RWPE2 (cell line): ENCODE measurements at regions not wholly inside any gene's neighbourhood (a gene's known extent, or its start where the extent isn't known, plus 50 kb on each side); places are given as distances from the start of the nearest gene placed in this dataset.
A peak's percentile ranks its signal among the peaks of the same experiment; 100 is the strongest.
"Not testable (repeated sequence)": the region's sequence is repeated elsewhere in the genome, so short reads cannot be mapped to it uniquely, and the experiment has no call there.

Source experiments
- ATAC-seq: fragments of 200-7000 bp; cut with Tn5 transposase; 3 replicates; pipeline ENCODE4 v1.9.1; 2021; ENCODE audit warnings: low read depth
- DNase-seq: peaks from one replicate; pipeline ENCODE4 v3.0.0-alpha.2; 2020; ENCODE audit warnings: low spot score
- H3K27ac ChIP-seq: fragments of 450-650 bp; 2 replicates; pipeline ENCODE4 v1.5.1; 2017; ENCODE audit warnings: mild to moderate bottlenecking; ENCODE audit not compliant: poor library complexity, severe bottlenecking
- H3K27me3 ChIP-seq: fragments of 250-450 bp; sonication (Bioruptor Pico); 2 replicates; pipeline ENCODE4 v1.5.1; 2021; ENCODE audit warnings: mild to moderate bottlenecking, moderate library complexity; ENCODE audit not compliant: insufficient read depth, poor library complexity, severe bottlenecking
- H3K36me3 ChIP-seq: fragments of 250-450 bp; sonication (Bioruptor Pico); 2 replicates; pipeline ENCODE4 v1.5.1; 2020; ENCODE audit warnings: low read depth, mild to moderate bottlenecking, moderate library complexity
- H3K4me1 ChIP-seq: fragments of 250-450 bp; sonication (Bioruptor Pico); 2 replicates; pipeline ENCODE4 v1.5.1; 2021; ENCODE audit warnings: mild to moderate bottlenecking, moderate library complexity; ENCODE audit not compliant: insufficient read depth, poor library complexity, severe bottlenecking
- H3K4me3 ChIP-seq: fragments of 250-450 bp; sonication (Bioruptor Pico); 2 replicates; pipeline ENCODE4 v1.5.1; 2021; ENCODE audit warnings: mild to moderate bottlenecking, moderate library complexity; ENCODE audit not compliant: severe bottlenecking
- H3K9me3 ChIP-seq: fragments of 250-450 bp; sonication (Bioruptor Pico); 2 replicates; pipeline ENCODE4 v1.5.1; 2021; ENCODE audit warnings: mild to moderate bottlenecking, moderate library complexity; ENCODE audit not compliant: severe bottlenecking
- TF ChIP-seq, protein P1 (sequence below): fragments of 450-650 bp; IDR thresholded peaks from one replicate; pipeline ENCODE4 v1.5.1; 2017; ENCODE audit warnings: mild to moderate bottlenecking, moderate library complexity; ENCODE audit not compliant: poor library complexity, severe bottlenecking

DNA sequence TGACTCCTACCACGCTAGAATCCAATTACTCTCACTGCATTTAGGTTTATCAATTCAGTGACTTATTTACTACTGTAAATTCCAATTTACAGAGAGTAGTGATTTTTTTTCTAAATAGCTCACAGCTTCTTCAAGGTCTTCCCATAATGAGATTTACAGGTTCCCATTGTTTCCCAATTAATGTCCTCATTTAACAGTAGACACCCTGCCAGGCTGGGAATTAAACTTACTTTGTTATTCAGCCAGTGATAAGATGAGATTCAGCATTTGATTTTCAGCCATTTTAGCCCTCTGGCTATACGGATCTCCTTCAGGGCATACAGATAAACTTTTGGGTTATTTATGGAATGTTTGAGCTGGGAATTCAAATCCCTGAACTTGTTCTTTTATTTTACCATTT is 582.9 kb upstream of the EYS start:
- TF ChIP-seq, protein P1, sequence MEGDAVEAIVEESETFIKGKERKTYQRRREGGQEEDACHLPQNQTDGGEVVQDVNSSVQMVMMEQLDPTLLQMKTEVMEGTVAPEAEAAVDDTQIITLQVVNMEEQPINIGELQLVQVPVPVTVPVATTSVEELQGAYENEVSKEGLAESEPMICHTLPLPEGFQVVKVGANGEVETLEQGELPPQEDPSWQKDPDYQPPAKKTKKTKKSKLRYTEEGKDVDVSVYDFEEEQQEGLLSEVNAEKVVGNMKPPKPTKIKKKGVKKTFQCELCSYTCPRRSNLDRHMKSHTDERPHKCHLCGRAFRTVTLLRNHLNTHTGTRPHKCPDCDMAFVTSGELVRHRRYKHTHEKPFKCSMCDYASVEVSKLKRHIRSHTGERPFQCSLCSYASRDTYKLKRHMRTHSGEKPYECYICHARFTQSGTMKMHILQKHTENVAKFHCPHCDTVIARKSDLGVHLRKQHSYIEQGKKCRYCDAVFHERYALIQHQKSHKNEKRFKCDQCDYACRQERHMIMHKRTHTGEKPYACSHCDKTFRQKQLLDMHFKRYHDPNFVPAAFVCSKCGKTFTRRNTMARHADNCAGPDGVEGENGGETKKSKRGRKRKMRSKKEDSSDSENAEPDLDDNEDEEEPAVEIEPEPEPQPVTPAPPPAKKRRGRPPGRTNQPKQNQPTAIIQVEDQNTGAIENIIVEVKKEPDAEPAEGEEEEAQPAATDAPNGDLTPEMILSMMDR, result no peak
- DNase-seq (no peak), ATAC-seq (no peak)
- Histone ChIP-seq H3K9me3 (no peaks in the 10 kb centered on the region), H3K27ac (no peak overlapping the region), H3K4me3 (no peak overlapping the region), H3K36me3 (no peaks in the 10 kb centered on the region), H3K4me1 (no peaks in the 10 kb centered on the region), H3K27me3 (peaks cover 5% of the 10 kb centered on the region)

- TF ChIP-seq, protein P1, result no peak
- Histone ChIP-seq H3K4me1 (no peaks in the 10 kb centered on the region), H3K27me3 (no peaks in the 10 kb centered on the region), H3K9me3 (no peaks in the 10 kb centered on the region), H3K36me3 (no peaks in the 10 kb centered on the region), H3K27ac (no peak overlapping the region), H3K4me3 (no peak overlapping the region)
- no peak for DNase-seq
- no peak for ATAC-seq
These were observed 571.1 kb upstream of the EYS start for GRCh38 chr6:66278115-66278514.

GRCh38 chr6:66277400-66277799 is 570.4 kb upstream of the EYS start:
- TF ChIP-seq, protein P1, result no peak
- ATAC-seq (no peak), DNase-seq (no peak)
- Histone ChIP-seq H3K4me1 (no peaks in the 10 kb centered on the region), H3K27me3 (no peaks in the 10 kb centered on the region), H3K4me3 (no peak overlapping the region), H3K9me3 (no peaks in the 10 kb centered on the region), H3K36me3 (no peaks in the 10 kb centered on the region), H3K27ac (no peak overlapping the region)

DNA sequence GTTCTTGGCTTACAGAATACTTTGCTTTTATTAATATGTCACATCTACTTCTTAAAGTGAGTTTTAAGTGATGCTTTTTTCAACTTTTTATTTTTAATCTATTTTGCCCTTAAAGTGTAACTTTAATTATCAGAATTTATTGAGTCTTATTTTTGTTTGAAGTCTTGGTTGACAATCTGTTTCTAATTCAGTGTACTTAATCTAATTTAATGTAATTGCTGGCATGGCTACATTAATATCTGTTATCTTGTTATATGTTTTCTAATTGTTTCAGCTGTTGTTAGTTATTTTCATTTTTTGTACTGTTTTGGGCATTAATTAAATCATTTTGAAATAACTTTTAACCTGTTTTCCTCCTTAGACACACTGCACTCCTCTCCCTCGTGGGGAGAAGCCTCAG is 558.7 kb upstream of the EYS start:
- H3K27me3 ChIP-seq, result no peaks in the 10 kb centered on the region
- no peaks in the 10 kb centered on the region for H3K36me3 ChIP-seq
- H3K4me3 ChIP-seq, result no peak overlapping the region
- no peak overlapping the region for H3K27ac ChIP-seq
- ATAC-seq, result no peak
- H3K4me1 ChIP-seq, result no peaks in the 10 kb centered on the region
- TF ChIP-seq, protein P1, result no peak
- H3K9me3 ChIP-seq, result peaks cover 2% of the 10 kb centered on the region
- DNase-seq, result no peak

DNA sequence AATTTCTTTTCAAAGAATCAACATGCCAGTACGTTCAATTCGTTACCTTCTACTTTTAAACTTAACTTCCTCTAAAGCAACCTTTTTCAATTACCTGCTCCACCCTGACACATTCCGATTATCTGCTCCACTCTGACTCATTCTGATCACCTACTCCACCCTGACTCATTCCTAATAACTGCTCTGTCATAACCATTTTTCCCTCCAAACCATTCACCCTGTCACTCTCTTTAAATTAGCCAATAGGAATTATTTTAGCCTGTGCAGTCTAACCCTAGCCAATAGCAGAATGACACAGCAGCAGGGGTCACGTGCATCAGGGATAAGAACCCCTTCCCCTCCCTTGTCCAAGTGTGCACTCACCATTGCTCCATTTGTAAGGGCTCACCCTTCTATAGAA is 557.4 kb upstream of the EYS start:
- no peaks in the 10 kb centered on the region for H3K36me3 ChIP-seq
- H3K4me3 ChIP-seq, result no peak overlapping the region
- peaks cover 2% of the 10 kb centered on the region for H3K9me3 ChIP-seq
- DNase-seq (no peak), ATAC-seq (no peak)
- H3K27me3 ChIP-seq, result no peaks in the 10 kb centered on the region
- H3K4me1 ChIP-seq, result no peaks in the 10 kb centered on the region
- no peak overlapping the region for H3K27ac ChIP-seq
- TF ChIP-seq, protein P1, result no peak

- not testable (repeated sequence) for H3K4me1 ChIP-seq, DNase-seq, H3K36me3 ChIP-seq, H3K27ac ChIP-seq, H3K9me3 ChIP-seq, ATAC-seq, H3K27me3 ChIP-seq
- peak overlapping the region; percentile 19 for H3K4me3 ChIP-seq
These were observed 551.9 kb upstream of the EYS start for GRCh38 chr6:66258731-66259487.
